Panc1 (cell line): ENCODE measurements at regions not wholly inside any gene's neighbourhood (a gene's known extent, or its start where the extent isn't known, plus 50 kb on each side); places are given as distances from the start of the nearest gene placed in this dataset.

Source experiments
- ATAC-seq: fragments of 200-7000 bp; cut with Tn5 transposase; 2 replicates; pipeline ENCODE4 v1.9.1; 2020; ENCODE audit warnings: mild to moderate bottlenecking, moderate library complexity
- BruUV-seq: library from RNA; stranded (reverse); fragments of 400-500 nt; replicated peaks from 2 replicates; lab custom pipeline; 2021; lab: Mats Ljungman, UMichigan
- CTCF ChIA-PET: fragments of 300-600 bp; sonication (Branson Sonifier 250); formaldehyde crosslinking; loops from one replicate; lab custom pipeline; 2022; ENCODE audit warnings: antibody characterized with exemption; lab: Charles Lee
- POLR2A ChIA-PET: fragments of 300-600 bp; sonication (Branson Sonifier 250); formaldehyde crosslinking; loops from one replicate; lab custom pipeline; 2022; ENCODE audit warnings: antibody characterized with exemption; lab: Charles Lee
- DNase-seq: peaks from one replicate; pipeline ENCODE4 v3.0.0-alpha.2; 2010; ENCODE audit warnings: low read depth, low spot score
- H3K27ac ChIP-seq: 2 replicates; pipeline ENCODE4 v1.5.1; 2011; ENCODE audit warnings: mild to moderate bottlenecking, low read length, inconsistent platforms
- H3K27me3 ChIP-seq: fragments of 200-500 bp; sonication (Bioruptor generic); 2 replicates; pipeline ENCODE4 v1.6.0; 2014; ENCODE audit warnings: low read length, inconsistent platforms; ENCODE audit not compliant: control insufficient read depth, insufficient read depth
- H3K36me3 ChIP-seq: fragments of 200-500 bp; sonication (Bioruptor generic); 2 replicates; pipeline ENCODE4 v1.5.1; 2014; ENCODE audit warnings: inconsistent platforms, mild to moderate bottlenecking, low read length, moderate library complexity; ENCODE audit not compliant: control insufficient read depth, insufficient read depth
- H3K4me1 ChIP-seq: 2 replicates; pipeline ENCODE4 v1.5.1; 2011; ENCODE audit warnings: inconsistent platforms, mild to moderate bottlenecking, low read length, moderate library complexity; ENCODE audit not compliant: control insufficient read depth, insufficient read depth
- H3K4me3 ChIP-seq, 2 experiments: 2 replicates each; pipeline ENCODE4 v1.5.1; 2011 to 2012; ENCODE audit warnings: low read depth in 2 of 2, low read length in 2 of 2, mild to moderate bottlenecking in 2 of 2, inconsistent platforms in 1 of 2, moderate library complexity in 1 of 2
- H3K9me3 ChIP-seq: fragments of 200-500 bp; sonication (Bioruptor generic); 2 replicates; pipeline ENCODE4 v1.5.1; 2014; ENCODE audit warnings: low read depth, mild to moderate bottlenecking, inconsistent platforms, low read length, moderate library complexity; ENCODE audit not compliant: control insufficient read depth, insufficient read depth
- CTCF ChIP-seq: fragments of 450-650 bp; IDR thresholded peaks from 2 replicates; pipeline ENCODE4 v1.5.1; 2017; ENCODE audit warnings: mild to moderate bottlenecking
- POLR2AphosphoS5 ChIP-seq: IDR thresholded peaks from 2 replicates; pipeline ENCODE4 v1.6.1; 2012; ENCODE audit warnings: mild to moderate bottlenecking, low read depth, low read length, moderate library complexity
- SIN3A ChIP-seq: IDR thresholded peaks from 2 replicates; pipeline ENCODE4 v1.6.1; 2012; ENCODE audit warnings: low read depth, mild to moderate bottlenecking, low read length, moderate library complexity, borderline replicate concordance; ENCODE audit not compliant: insufficient read depth
- TCF7L2 ChIP-seq: IDR thresholded peaks from 2 replicates; pipeline ENCODE4 v1.6.1; 2011; ENCODE audit warnings: mild to moderate bottlenecking, low read depth, low read length, inconsistent platforms
- in situ Hi-C: cut with HindIII; loops from 2 replicates; pipeline ENCODE4 v1.10.0; 2016; ENCODE audit warnings: low sequenced_read_pairs, low pct_unique_long_range_greater_than_20kb
- intact Hi-C: fragments of 100-400 bp; cut with micrococcal nuclease; formaldehyde crosslinking; loops from one replicate; pipeline ENCODE4 v1.10.0; 2022; ENCODE audit not compliant: unreplicated experiment
- TF ChIP-seq, protein P1 (sequence below), 2 experiments: IDR thresholded peaks; 2 replicates each; pipeline ENCODE4 v1.6.1; 2011 to 2012; ENCODE audit warnings: low read depth in 2 of 2, control low read depth in 1 of 2, low read length in 1 of 2, mild to moderate bottlenecking in 1 of 2, moderate library complexity in 1 of 2; ENCODE audit not compliant: insufficient read depth in 1 of 2

GRCh38 chr11:23570828-23571227 is 710.6 kb upstream of the CCDC179 start:
- Histone ChIP-seq H3K27ac (no peak overlapping the region), H3K36me3 (no peaks in the 10 kb centered on the region), H3K4me3 (no peak overlapping the region), H3K9me3 (no peaks in the 10 kb centered on the region), H3K27me3 (no peaks in the 10 kb centered on the region), H3K4me1 (no peaks in the 10 kb centered on the region)
- POLR2A ChIA-PET, result no interaction called here
- no TSS peak for BruUV-seq
- in situ Hi-C loops (no loop called here), intact Hi-C loops (no loop called here)
- no peak for TF ChIP-seq POLR2AphosphoS5
- TF ChIP-seq CTCF, result no peak
- TF ChIP-seq SIN3A, result no peak
- no peak for TF ChIP-seq TCF7L2
- TF ChIP-seq, protein P1, sequence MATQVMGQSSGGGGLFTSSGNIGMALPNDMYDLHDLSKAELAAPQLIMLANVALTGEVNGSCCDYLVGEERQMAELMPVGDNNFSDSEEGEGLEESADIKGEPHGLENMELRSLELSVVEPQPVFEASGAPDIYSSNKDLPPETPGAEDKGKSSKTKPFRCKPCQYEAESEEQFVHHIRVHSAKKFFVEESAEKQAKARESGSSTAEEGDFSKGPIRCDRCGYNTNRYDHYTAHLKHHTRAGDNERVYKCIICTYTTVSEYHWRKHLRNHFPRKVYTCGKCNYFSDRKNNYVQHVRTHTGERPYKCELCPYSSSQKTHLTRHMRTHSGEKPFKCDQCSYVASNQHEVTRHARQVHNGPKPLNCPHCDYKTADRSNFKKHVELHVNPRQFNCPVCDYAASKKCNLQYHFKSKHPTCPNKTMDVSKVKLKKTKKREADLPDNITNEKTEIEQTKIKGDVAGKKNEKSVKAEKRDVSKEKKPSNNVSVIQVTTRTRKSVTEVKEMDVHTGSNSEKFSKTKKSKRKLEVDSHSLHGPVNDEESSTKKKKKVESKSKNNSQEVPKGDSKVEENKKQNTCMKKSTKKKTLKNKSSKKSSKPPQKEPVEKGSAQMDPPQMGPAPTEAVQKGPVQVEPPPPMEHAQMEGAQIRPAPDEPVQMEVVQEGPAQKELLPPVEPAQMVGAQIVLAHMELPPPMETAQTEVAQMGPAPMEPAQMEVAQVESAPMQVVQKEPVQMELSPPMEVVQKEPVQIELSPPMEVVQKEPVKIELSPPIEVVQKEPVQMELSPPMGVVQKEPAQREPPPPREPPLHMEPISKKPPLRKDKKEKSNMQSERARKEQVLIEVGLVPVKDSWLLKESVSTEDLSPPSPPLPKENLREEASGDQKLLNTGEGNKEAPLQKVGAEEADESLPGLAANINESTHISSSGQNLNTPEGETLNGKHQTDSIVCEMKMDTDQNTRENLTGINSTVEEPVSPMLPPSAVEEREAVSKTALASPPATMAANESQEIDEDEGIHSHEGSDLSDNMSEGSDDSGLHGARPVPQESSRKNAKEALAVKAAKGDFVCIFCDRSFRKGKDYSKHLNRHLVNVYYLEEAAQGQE (IDR thresholded peaks at IDR 0.05; ENCODE audit: insufficient read depth in 1 of 2, low read depth in 2 of 2, low read length in 1 of 2), result no peak
- CTCF ChIA-PET, result no interaction called here
- DNase-seq, result no peak
- no peak for ATAC-seq

- Histone ChIP-seq H3K4me1 (no peaks in the 10 kb centered on the region), H3K36me3 (no peaks in the 10 kb centered on the region), H3K9me3 (no peaks in the 10 kb centered on the region), H3K27me3 (no peaks in the 10 kb centered on the region), H3K4me3 (no peak overlapping the region), H3K27ac (no peak overlapping the region)
- no peak for TF ChIP-seq SIN3A
- TF ChIP-seq, protein P1 (IDR thresholded peaks at IDR 0.05; ENCODE audit: insufficient read depth in 1 of 2, low read depth in 2 of 2, low read length in 1 of 2), result no peak
- in situ Hi-C loops, result no loop called here
- ChIA-PET POLR2A (no interaction called here), CTCF (no interaction called here)
- no peak for DNase-seq
- BruUV-seq, result no TSS peak
- ATAC-seq, result no peak
- intact Hi-C loops, result no loop called here
Observed at GRCh38 chr11:23573429-23573828, 713.2 kb upstream of the CCDC179 start.
